Esophagus squamous epithelium (tissue), 5 donors: ENCODE measurements at regions not wholly inside any gene's neighbourhood (a gene's known extent, or its start where the extent isn't known, plus 50 kb on each side); places are given as distances from the start of the nearest gene placed in this dataset.

Source experiments
- DNase-seq: peaks from one replicate; lab custom pipeline; 2025; lab: John Stamatoyannopoulos, UW
- H3K27ac ChIP-seq, 4 donors: fragments of 200-600 bp; sonication (generic); one replicate each; pipeline ENCODE4 v1.5.1; 2016 to 2019; ENCODE audit warnings: mild to moderate bottlenecking in 1 of 4
- H3K27me3 ChIP-seq, 4 donors: fragments of 200-600 bp; sonication (generic); 1 replicate in 3 of 4; 2 replicates in 1 of 4; pipeline versions ENCODE4 v1.5.1 to v1.6.0; 2017 to 2021; ENCODE audit warnings: antibody characterized with exemption in 1 of 4
- H3K36me3 ChIP-seq, 3 donors: fragments of 200-600 bp; sonication (generic); one replicate each; pipeline ENCODE4 v1.5.1; 2016 to 2019
- H3K4me1 ChIP-seq, 3 donors: fragments of 200-600 bp; sonication (generic); one replicate each; pipeline ENCODE4 v1.5.1; 2017 to 2019
- H3K4me3 ChIP-seq, 4 donors: fragments of 200-600 bp; sonication (generic); 1 replicate in 3 of 4; 2 replicates in 1 of 4; pipeline ENCODE4 v1.5.1; 2016 to 2019; ENCODE audit warnings: mild to moderate bottlenecking in 2 of 4, moderate library complexity in 1 of 4
- H3K9me3 ChIP-seq, 3 donors: fragments of 200-600 bp; sonication (generic); one replicate each; pipeline ENCODE4 v1.5.1; 2016 to 2019
- CTCF ChIP-seq, 6 experiments: fragments of 450-650 bp in 4 of 6; fragments of 200-600 bp in 2 of 6; sonication (generic) in 2 of 6; IDR thresholded peaks; one replicate each; pipeline ENCODE4 v1.5.1; 2016 to 2019; ENCODE audit warnings: antibody characterized with exemption in 6 of 6, mild to moderate bottlenecking in 4 of 6, moderate library complexity in 4 of 6
- POLR2A ChIP-seq, 4 donors: fragments of 450-650 bp; IDR thresholded peaks; one replicate each; pipeline ENCODE4 v1.6.1; 2017; ENCODE audit warnings: antibody characterized with exemption in 4 of 4, mild to moderate bottlenecking in 4 of 4, moderate library complexity in 3 of 4
- WGBS, 2 donors: methylation state at CpG; one replicate each; pipeline ENCODE4 v1.1.5; 2018; 5-methylcytosine and 5-hydroxymethylcytosine counted together
- intact Hi-C: fragments of 100-400 bp; cut with DNase I; formaldehyde crosslinking; loops from one replicate; pipeline ENCODE4 v1.15.0; 2022
- donor health status: DM: yes; HTN: yes; CAD: no.

- H3K4me1 ChIP-seq = no peaks in the 10 kb centered on the region
- WGBS, 2 donors = 80% methylated on average over 3 of the region's 5 CpGs; no CpG with 5 or more reads in 1 of the 2 donors
- TF ChIP-seq POLR2A (IDR thresholded peaks at IDR 0.05) = no peak
- no peak for TF ChIP-seq CTCF (IDR thresholded peaks at IDR 0.05)
- H3K36me3 ChIP-seq = no peaks in the 10 kb centered on the region
- H3K27me3 ChIP-seq = no peaks in the 10 kb centered on the region
- no peaks in the 10 kb centered on the region for H3K9me3 ChIP-seq
- DNase-seq = no peak
- H3K27ac ChIP-seq = peak overlapping the region in 2 of 4 donors; percentile 20 to 70
- intact Hi-C loops = no loop called here
- no peak overlapping the region for H3K4me3 ChIP-seq
Measured at GRCh38 chr4:158313566-158313965, 103.3 kb downstream of the TMEM144 start.

- intact Hi-C loops = no loop called here
- Histone ChIP-seq H3K4me1 (no peaks in the 10 kb centered on the region), H3K9me3 (no peaks in the 10 kb centered on the region), H3K36me3 (no peaks in the 10 kb centered on the region), H3K27me3 (no peaks in the 10 kb centered on the region), H3K27ac (peak overlapping the region in 2 of 4 donors; percentile 27 to 50), H3K4me3 (no peak overlapping the region)
- no peak for TF ChIP-seq CTCF (IDR thresholded peaks at IDR 0.05)
- TF ChIP-seq POLR2A (IDR thresholded peaks at IDR 0.05) = no peak
- WGBS, 2 donors = 64 to 71% methylated on average over 5 of the region's 5 CpGs
- no peak for DNase-seq
Measured at GRCh38 chr4:158314756-158315487, 104.6 kb downstream of the TMEM144 start.

- Histone ChIP-seq H3K4me1 (no peaks in the 10 kb centered on the region), H3K9me3 (no peaks in the 10 kb centered on the region), H3K27me3 (no peaks in the 10 kb centered on the region), H3K4me3 (no peak overlapping the region), H3K27ac (peak overlapping the region in 1 of 4 donors; percentile 27), H3K36me3 (no peaks in the 10 kb centered on the region)
- WGBS, 2 donors = 17 to 25% methylated on average over 2 of the region's 2 CpGs
- no peak for TF ChIP-seq POLR2A (IDR thresholded peaks at IDR 0.05)
- TF ChIP-seq CTCF (IDR thresholded peaks at IDR 0.05) = no peak
- DNase-seq = no peak
- intact Hi-C loops = no loop called here
Measured at GRCh38 chr4:158315706-158316105, 105.4 kb downstream of the TMEM144 start.

- Histone ChIP-seq H3K27me3 (no peaks in the 10 kb centered on the region), H3K4me1 (no peaks in the 10 kb centered on the region), H3K9me3 (no peaks in the 10 kb centered on the region), H3K27ac (no peak overlapping the region), H3K36me3 (no peaks in the 10 kb centered on the region), H3K4me3 (no peak overlapping the region)
- 31 to 46% methylated on average over 1 of the region's 1 CpG for WGBS, 2 donors
- DNase-seq = no peak
- intact Hi-C loops = no loop called here
- TF ChIP-seq CTCF (IDR thresholded peaks at IDR 0.05) (no peak), POLR2A (IDR thresholded peaks at IDR 0.05) (no peak)
Measured at GRCh38 chr4:158316264-158316663, 106.0 kb downstream of the TMEM144 start.

- Histone ChIP-seq H3K27me3 (no peaks in the 10 kb centered on the region), H3K4me1 (no peaks in the 10 kb centered on the region), H3K4me3 (no peak overlapping the region), H3K36me3 (no peaks in the 10 kb centered on the region), H3K9me3 (no peaks in the 10 kb centered on the region), H3K27ac (no peak overlapping the region)
- TF ChIP-seq CTCF (IDR thresholded peaks at IDR 0.05) (no peak), POLR2A (IDR thresholded peaks at IDR 0.05) (no peak)
- intact Hi-C loops = no loop called here
- WGBS, 2 donors = 70 to 74% methylated on average over 4 to 7 of the region's 7 CpGs
- no peak for DNase-seq
Measured at GRCh38 chr4:158319880-158320279, 109.6 kb downstream of the TMEM144 start.
